ENCODE measurements at regions not wholly inside any gene's neighbourhood (a gene's known extent, or its start where the extent isn't known, plus 50 kb on each side); places are given as distances from the start of the nearest gene placed in this dataset.
A peak's percentile ranks its signal among the peaks of the same experiment; 100 is the strongest.

GRCh38 chr9:38276771-38277439, 115.6 kb upstream of the ALDH1B1 start:
- DNase-seq (ENCODE audit: low read depth) = no peak
- TF ChIP-seq, protein P1, sequence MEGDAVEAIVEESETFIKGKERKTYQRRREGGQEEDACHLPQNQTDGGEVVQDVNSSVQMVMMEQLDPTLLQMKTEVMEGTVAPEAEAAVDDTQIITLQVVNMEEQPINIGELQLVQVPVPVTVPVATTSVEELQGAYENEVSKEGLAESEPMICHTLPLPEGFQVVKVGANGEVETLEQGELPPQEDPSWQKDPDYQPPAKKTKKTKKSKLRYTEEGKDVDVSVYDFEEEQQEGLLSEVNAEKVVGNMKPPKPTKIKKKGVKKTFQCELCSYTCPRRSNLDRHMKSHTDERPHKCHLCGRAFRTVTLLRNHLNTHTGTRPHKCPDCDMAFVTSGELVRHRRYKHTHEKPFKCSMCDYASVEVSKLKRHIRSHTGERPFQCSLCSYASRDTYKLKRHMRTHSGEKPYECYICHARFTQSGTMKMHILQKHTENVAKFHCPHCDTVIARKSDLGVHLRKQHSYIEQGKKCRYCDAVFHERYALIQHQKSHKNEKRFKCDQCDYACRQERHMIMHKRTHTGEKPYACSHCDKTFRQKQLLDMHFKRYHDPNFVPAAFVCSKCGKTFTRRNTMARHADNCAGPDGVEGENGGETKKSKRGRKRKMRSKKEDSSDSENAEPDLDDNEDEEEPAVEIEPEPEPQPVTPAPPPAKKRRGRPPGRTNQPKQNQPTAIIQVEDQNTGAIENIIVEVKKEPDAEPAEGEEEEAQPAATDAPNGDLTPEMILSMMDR (conservative IDR thresholded peaks at IDR 0.05; ENCODE audit: low read length) = no peak
- H3K4me3 ChIP-seq (ENCODE audit: low read length) = no peak overlapping the region

- no peak overlapping the region for H3K4me3 ChIP-seq (ENCODE audit: low read length)
- DNase-seq (ENCODE audit: low read depth) = no peak
- TF ChIP-seq, protein P1 (conservative IDR thresholded peaks at IDR 0.05; ENCODE audit: low read length) = no peak
Measured at GRCh38 chr9:38274800-38275199, 117.7 kb upstream of the ALDH1B1 start.

DNA sequence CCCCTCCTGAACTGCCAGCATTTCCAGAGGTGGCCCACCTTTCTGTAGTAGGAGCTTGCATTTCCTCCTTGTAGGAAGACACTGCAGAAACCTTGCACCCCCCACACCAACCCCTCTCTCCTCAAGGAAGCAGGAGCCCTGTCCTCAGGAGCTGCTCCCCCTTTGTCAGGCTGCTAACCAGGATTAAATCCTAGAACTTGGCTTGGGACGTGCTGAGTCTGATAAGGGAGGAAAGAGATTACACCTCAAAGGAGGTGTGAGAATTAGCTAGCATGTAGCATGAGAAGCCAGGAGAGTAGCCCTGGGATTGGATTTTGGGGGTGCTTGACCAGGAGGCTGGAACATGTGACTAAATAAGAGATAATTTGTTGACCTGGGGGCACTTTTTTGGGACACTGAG, 119.8 kb upstream of the ALDH1B1 start:
- no peak overlapping the region for H3K4me3 ChIP-seq (ENCODE audit: low read length)
- no peak for DNase-seq (ENCODE audit: low read depth)
- TF ChIP-seq, protein P1 (conservative IDR thresholded peaks at IDR 0.05; ENCODE audit: low read length) = no peak

DNA sequence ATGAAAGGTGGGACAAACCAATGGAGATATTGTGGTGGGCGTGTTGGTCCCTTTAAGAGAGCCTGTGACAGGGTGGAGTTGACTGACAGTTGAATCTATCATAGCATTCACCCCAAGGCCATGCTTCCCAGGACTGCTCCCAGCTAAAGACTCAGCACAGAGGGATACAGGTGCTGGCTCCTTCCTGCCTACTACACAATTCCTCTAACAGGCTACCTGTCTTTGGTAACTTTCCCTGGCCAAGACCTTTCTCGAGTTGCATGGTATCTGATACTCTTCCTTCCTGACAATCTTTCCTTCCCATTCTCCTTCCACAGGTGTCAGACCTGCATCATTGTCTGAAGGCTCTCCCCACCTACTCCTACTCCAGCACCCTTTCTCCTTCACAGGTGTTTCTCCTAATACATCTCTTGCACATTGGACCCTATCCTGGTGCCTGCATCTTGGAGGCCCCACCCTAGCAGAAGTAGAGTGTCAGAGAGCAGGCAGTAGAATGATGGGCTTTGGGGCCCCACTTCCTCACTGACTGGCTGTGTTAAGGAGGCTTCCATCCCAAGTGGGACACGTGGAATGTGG, 120.7 kb upstream of the ALDH1B1 start:
- no peak for DNase-seq (ENCODE audit: low read depth)
- H3K4me3 ChIP-seq (ENCODE audit: low read length) = no peak overlapping the region
- TF ChIP-seq, protein P1 (conservative IDR thresholded peaks at IDR 0.05; ENCODE audit: low read length) = no peak

DNA sequence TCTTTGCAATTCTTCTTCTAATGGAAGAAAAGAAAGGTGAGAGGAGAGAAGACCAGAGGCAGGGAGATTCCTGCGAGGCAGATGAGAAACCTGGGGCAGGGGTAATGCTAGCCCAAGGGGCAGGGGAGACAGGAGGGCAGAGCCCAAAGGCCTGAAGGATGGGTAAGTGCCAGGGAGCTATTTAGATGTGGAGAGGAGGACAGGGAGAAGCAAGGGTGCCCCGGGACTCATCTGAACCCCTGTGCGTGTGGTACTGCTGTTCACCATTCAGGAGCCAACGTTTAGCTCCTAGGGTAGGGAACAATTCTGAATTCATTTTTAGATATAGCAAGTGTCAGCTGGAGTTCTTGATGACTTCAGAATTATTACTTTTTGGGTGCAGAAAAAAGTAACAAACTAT, 122.7 kb upstream of the ALDH1B1 start:
- H3K4me3 ChIP-seq (ENCODE audit: low read length) = no peak overlapping the region
- TF ChIP-seq, protein P1 (conservative IDR thresholded peaks at IDR 0.05; ENCODE audit: low read length) = no peak
- DNase-seq (ENCODE audit: low read depth) = no peak

DNA sequence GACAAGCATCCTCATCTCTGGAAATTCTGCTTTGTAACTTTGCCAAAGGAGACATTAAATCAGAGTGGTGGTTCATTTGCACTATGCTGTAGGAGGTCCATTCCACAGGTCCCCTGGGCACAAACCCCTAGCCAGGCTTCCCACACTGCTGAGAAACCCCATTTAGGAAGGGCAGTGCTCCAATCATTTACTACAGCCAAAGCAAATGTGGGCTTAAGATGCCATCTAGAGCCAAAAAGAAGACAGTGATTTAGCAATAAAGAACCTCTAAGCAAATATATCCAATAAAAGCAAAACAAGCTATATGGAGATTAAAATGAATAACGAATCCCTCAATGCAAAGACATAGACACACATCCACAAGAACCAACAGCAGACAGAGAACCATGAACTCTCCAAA, 129.0 kb upstream of the ALDH1B1 start:
- TF ChIP-seq, protein P1 (conservative IDR thresholded peaks at IDR 0.05; ENCODE audit: low read length) = peak; percentile 45
- peak; percentile 34 for DNase-seq (ENCODE audit: low read depth)
- no peak overlapping the region for H3K4me3 ChIP-seq (ENCODE audit: low read length)

DNA sequence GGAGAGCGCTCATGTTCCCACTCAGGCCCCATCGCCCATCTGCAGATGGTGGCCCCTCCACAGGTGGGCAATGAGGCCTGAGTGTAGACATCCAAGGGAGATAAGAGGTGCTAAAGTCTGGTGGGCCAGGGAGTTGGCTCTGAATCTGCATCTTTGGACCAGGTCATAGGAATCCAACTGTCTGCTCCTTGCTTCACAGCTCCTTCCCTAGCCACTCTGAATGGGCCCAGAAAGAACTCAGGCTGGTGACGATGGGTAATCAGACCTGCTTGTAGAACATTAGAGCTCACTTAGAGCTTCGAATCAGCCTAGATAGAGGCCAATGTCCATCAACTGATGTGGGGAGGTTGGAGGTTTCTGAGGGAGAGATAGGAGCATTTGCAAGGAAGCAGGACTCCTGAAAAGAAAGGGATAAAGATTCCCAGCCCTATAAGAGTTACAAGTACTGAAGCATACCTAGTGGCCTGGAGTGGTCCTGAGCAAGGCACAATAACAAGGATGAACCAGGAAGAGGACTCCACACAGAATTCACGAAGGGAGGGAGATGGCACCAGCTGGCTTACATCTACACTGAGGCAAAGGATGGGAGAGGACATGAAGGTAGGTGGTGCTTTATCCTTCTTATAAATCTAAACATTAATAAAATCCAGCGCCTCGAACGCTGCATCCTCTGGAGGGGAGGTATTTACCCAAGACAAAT, 132.8 kb upstream of the ALDH1B1 start:
- DNase-seq (ENCODE audit: low read depth) = no peak
- H3K4me3 ChIP-seq (ENCODE audit: low read length) = no peak overlapping the region
- TF ChIP-seq, protein P1 (conservative IDR thresholded peaks at IDR 0.05; ENCODE audit: low read length) = no peak

Measured in AG10803 (cell line).